GM10266 (cell line): ENCODE measurements at regions not wholly inside any gene's neighbourhood (a gene's known extent, or its start where the extent isn't known, plus 50 kb on each side); places are given as distances from the start of the nearest gene placed in this dataset.

Source experiments
- DNase-seq: peaks from one replicate; pipeline ENCODE4 v3.0.0; 2012; ENCODE audit errors: extremely low spot score
- CTCF ChIP-seq: IDR thresholded peaks from 2 replicates; pipeline ENCODE4 v1.5.1; 2012; ENCODE audit warnings: mild to moderate bottlenecking, low read depth; ENCODE audit not compliant: control insufficient read depth, insufficient read depth; ENCODE audit errors: missing control alignments

GRCh38 chr17:79479876-79480275 lies 131.0 kb downstream of the RBFOX3 start:
- DNase-seq: no peak
- TF ChIP-seq CTCF: no peak

- TF ChIP-seq CTCF: no peak
- DNase-seq: no peak
These were observed 132.0 kb downstream of the RBFOX3 start for GRCh38 chr17:79478841-79479240.

- no peak for DNase-seq
- TF ChIP-seq CTCF: no peak
These were observed 132.8 kb downstream of the RBFOX3 start for GRCh38 chr17:79478051-79478461.

GRCh38 chr17:79476074-79476652 lies 134.7 kb downstream of the RBFOX3 start:
- DNase-seq: no peak
- TF ChIP-seq CTCF: no peak

GRCh38 chr17:79473876-79474440 lies 136.9 kb downstream of the RBFOX3 start:
- DNase-seq: no peak
- TF ChIP-seq CTCF: no peak

GRCh38 chr17:79473111-79473875 lies 137.6 kb downstream of the RBFOX3 start:
- no peak for DNase-seq
- no peak for TF ChIP-seq CTCF

- DNase-seq: no peak
- no peak for TF ChIP-seq CTCF
These were observed 140.1 kb downstream of the RBFOX3 start for GRCh38 chr17:79470754-79471153.
